Kidney glomerular epithelial cell (primary cell): ENCODE measurements at regions not wholly inside any gene's neighbourhood (a gene's known extent, or its start where the extent isn't known, plus 50 kb on each side); places are given as distances from the start of the nearest gene placed in this dataset.

ENCODE experiments used
- DNase-seq: peaks from one replicate; lab custom pipeline; 2025; lab: John Stamatoyannopoulos, UW

GRCh38 chr18:41357708-41358107, 597.3 kb upstream of the PIK3C3 start:
- DNase-seq, result no peak

- no peak for DNase-seq
Observed at GRCh38 chr18:41353777-41354528, 601.1 kb upstream of the PIK3C3 start.

GRCh38 chr18:41351430-41351829, 603.6 kb upstream of the PIK3C3 start:
- DNase-seq, result no peak

- DNase-seq, result no peak
Observed at GRCh38 chr18:41347057-41347456, 608.0 kb upstream of the PIK3C3 start.

- DNase-seq, result no peak
Observed at GRCh38 chr18:41343808-41344207, 611.2 kb upstream of the PIK3C3 start.

- no peak for DNase-seq
Observed at GRCh38 chr18:41338341-41338740, 616.7 kb upstream of the PIK3C3 start.

- DNase-seq, result no peak
Observed at GRCh38 chr18:41331661-41332060, 623.4 kb upstream of the PIK3C3 start.

GRCh38 chr18:41326311-41326710, 628.7 kb upstream of the PIK3C3 start:
- DNase-seq, result peak; percentile 28

GRCh38 chr18:41324934-41325333, 630.1 kb upstream of the PIK3C3 start:
- no peak for DNase-seq

GRCh38 chr18:41324020-41324791, 630.8 kb upstream of the PIK3C3 start:
- DNase-seq, result no peak

GRCh38 chr18:41323044-41323443, 632.0 kb upstream of the PIK3C3 start:
- no peak for DNase-seq

GRCh38 chr18:41320100-41320499, 634.9 kb upstream of the PIK3C3 start:
- DNase-seq, result no peak

- no peak for DNase-seq
Observed at GRCh38 chr18:41315134-41315533, 639.9 kb upstream of the PIK3C3 start.

- DNase-seq, result no peak
Observed at GRCh38 chr18:41311571-41312547, 643.2 kb upstream of the PIK3C3 start.

GRCh38 chr18:41297740-41298139, 657.3 kb upstream of the PIK3C3 start:
- no peak for DNase-seq

- DNase-seq, result no peak
Observed at GRCh38 chr18:41269294-41269693, 685.7 kb upstream of the PIK3C3 start.

GRCh38 chr18:41268271-41268670, 686.8 kb upstream of the PIK3C3 start:
- DNase-seq, result no peak

GRCh38 chr18:41266616-41267015, 688.4 kb upstream of the PIK3C3 start:
- DNase-seq, result no peak

- DNase-seq, result no peak
Observed at GRCh38 chr18:41266204-41266603, 688.8 kb upstream of the PIK3C3 start.

- DNase-seq, result no peak
Observed at GRCh38 chr18:41265047-41265446, 690.0 kb upstream of the PIK3C3 start.

GRCh38 chr18:41263956-41264355, 691.1 kb upstream of the PIK3C3 start:
- no peak for DNase-seq

- DNase-seq, result no peak
Observed at GRCh38 chr18:41262688-41263087, 692.3 kb upstream of the PIK3C3 start.
